Ascending aorta (tissue), 2 donors: ENCODE measurements at regions not wholly inside any gene's neighbourhood (a gene's known extent, or its start where the extent isn't known, plus 50 kb on each side); places are given as distances from the start of the nearest gene placed in this dataset.

Experiments
- DNase-seq, 2 donors: peaks; one replicate each; pipeline ENCODE4 v3.0.0-alpha.2; 2019; ENCODE audit warnings: low spot score in 2 of 2
- H3K27ac ChIP-seq, 2 donors: fragments of 200-600 bp; sonication (generic); one replicate each; pipeline ENCODE4 v1.5.1; 2016 to 2017; ENCODE audit warnings: mild to moderate bottlenecking in 1 of 2
- H3K27me3 ChIP-seq: fragments of 200-600 bp; sonication (generic); one replicate; pipeline ENCODE4 v1.5.1; 2017
- H3K36me3 ChIP-seq, 2 donors: fragments of 200-600 bp; sonication (generic); one replicate each; pipeline ENCODE4 v1.5.1; 2016
- H3K4me1 ChIP-seq, 2 donors: fragments of 200-600 bp; sonication (generic); one replicate each; pipeline ENCODE4 v1.5.1; 2016 to 2017; ENCODE audit warnings: mild to moderate bottlenecking in 1 of 2
- H3K4me3 ChIP-seq, 2 donors: fragments of 200-600 bp; sonication (generic); one replicate each; pipeline ENCODE4 v1.5.1; 2016 to 2017; ENCODE audit warnings: mild to moderate bottlenecking in 1 of 2
- H3K9me3 ChIP-seq, 2 donors: fragments of 200-600 bp; sonication (generic); one replicate each; pipeline ENCODE4 v1.5.1; 2016
- CTCF ChIP-seq, 3 experiments: fragments of 200-600 bp in 2 of 3; fragments of 450-650 bp in 1 of 3; sonication (generic) in 2 of 3; IDR thresholded peaks; one replicate each; pipeline ENCODE4 v1.5.1; 2016 to 2019; ENCODE audit warnings: antibody characterized with exemption in 3 of 3, mild to moderate bottlenecking in 1 of 3, moderate library complexity in 1 of 3
- intact Hi-C: fragments of 100-400 bp; cut with DNase I; formaldehyde crosslinking; loops from one replicate; pipeline ENCODE4 v1.15.1; 2023

DNA sequence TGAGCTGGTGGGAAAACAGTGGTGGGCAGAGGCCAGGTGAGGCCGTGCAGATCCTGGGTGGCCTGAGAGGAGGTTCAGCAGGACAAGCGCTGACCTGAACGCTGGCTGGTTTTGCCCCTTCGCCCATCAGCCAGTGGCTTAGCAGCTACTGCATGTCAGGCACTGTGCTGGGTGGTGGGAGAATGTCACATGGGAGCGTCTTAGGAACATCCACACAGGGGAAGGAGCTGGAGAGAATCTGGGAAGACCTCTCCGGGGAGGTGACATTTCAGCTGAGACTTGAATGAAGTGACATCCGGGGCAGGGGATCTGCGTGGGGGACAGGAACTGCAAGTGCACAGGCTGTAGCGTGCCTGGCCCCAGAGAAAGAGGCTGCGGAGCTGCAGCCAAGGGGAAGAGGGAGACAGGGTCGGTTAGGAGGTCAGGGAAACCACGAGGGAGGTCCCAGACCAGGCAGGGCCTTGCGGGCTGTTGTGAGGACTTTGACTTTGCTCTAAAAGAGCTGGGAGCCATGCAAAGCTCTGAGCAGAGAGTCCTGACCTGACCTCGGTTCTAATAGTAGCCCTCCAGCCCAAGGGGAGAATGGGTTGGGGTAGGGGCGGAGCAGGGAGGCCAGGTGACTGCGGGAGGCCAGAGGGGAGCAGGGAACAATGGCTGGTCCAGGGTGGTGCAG is 156.8 kb upstream of the PTPN1 start:
- no peaks in the 10 kb centered on the region for H3K36me3 ChIP-seq
- no peaks in the 10 kb centered on the region for H3K4me1 ChIP-seq
- H3K4me3 ChIP-seq: no peak overlapping the region
- no peak for TF ChIP-seq CTCF (IDR thresholded peaks at IDR 0.05)
- H3K27me3 ChIP-seq: no peaks in the 10 kb centered on the region
- no peak for DNase-seq
- no peaks in the 10 kb centered on the region for H3K9me3 ChIP-seq
- intact Hi-C loops: no loop called here
- H3K27ac ChIP-seq: no peak overlapping the region

DNA sequence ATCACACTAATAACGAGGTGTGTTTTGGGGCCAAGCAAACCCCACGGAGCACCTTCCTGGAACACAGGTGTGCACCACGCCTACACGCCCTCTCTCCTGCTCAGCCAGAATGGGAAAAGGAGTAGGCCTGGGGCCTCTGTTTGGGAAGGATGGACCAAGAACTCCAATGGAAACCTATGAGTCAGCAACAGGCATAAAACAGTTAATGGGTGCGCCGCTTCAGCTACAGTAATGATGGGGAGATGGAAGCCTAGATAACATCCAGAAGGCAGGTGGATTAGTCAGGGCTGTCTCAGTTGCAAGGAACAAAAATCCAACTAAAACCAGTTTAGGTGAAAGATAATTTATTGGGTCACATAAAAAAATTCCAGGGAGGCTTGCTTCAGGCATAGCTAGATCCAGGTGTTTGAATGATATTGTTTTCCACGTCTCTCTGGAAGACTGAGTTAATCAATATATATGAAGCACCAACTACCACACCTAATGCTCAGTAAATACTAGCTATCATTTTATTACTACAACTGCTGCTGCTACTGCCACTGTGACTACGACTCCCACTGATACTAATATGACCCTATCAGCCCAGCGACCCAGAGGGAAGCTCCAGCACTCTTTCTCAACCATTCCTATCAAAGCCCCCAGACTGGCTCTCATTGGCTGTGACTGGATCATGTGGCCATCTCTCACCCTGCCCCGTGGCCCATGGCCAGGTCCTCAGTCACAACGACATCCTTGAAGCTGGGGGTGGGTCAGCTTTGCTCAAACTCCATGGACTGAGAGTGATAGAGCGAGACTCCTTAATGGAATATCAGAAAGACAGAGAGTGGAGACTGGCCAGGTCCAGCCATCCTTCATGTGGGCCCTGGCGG is 155.2 kb upstream of the PTPN1 start:
- Histone ChIP-seq H3K4me1 (no peaks in the 10 kb centered on the region), H3K4me3 (no peak overlapping the region), H3K9me3 (no peaks in the 10 kb centered on the region), H3K27ac (no peak overlapping the region), H3K36me3 (no peaks in the 10 kb centered on the region), H3K27me3 (no peaks in the 10 kb centered on the region)
- no peak for TF ChIP-seq CTCF (IDR thresholded peaks at IDR 0.05)
- no peak for DNase-seq
- intact Hi-C loops: no loop called here

GRCh38 chr20:50355590-50356524 is 154.3 kb upstream of the PTPN1 start:
- Histone ChIP-seq H3K4me1 (no peaks in the 10 kb centered on the region), H3K27me3 (no peaks in the 10 kb centered on the region), H3K4me3 (no peak overlapping the region), H3K9me3 (no peaks in the 10 kb centered on the region), H3K36me3 (no peaks in the 10 kb centered on the region), H3K27ac (no peak overlapping the region)
- intact Hi-C loops: no loop called here
- no peak for TF ChIP-seq CTCF (IDR thresholded peaks at IDR 0.05)
- DNase-seq: no peak

DNA sequence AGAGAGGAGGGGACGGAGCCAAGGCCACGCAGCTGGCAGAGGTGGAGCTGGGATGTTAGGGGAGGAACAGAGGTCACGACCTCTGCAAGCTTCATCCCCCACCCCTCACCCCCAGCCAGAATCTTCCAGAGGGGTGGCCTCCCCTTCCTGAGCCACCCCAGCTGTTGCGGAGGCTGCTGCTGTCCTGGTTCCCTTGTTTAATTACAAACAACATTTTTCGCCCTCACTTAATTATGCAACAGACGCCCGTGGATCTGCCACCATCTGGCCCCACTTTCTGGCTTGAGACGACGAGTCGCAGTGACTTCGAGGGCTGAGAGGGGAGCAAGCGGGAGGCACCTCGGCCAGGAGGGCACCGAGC is 153.7 kb upstream of the PTPN1 start:
- Histone ChIP-seq H3K4me3 (no peak overlapping the region), H3K4me1 (no peaks in the 10 kb centered on the region), H3K27me3 (no peaks in the 10 kb centered on the region), H3K27ac (no peak overlapping the region), H3K9me3 (no peaks in the 10 kb centered on the region), H3K36me3 (no peaks in the 10 kb centered on the region)
- intact Hi-C loops: no loop called here
- DNase-seq: no peak
- no peak for TF ChIP-seq CTCF (IDR thresholded peaks at IDR 0.05)

DNA sequence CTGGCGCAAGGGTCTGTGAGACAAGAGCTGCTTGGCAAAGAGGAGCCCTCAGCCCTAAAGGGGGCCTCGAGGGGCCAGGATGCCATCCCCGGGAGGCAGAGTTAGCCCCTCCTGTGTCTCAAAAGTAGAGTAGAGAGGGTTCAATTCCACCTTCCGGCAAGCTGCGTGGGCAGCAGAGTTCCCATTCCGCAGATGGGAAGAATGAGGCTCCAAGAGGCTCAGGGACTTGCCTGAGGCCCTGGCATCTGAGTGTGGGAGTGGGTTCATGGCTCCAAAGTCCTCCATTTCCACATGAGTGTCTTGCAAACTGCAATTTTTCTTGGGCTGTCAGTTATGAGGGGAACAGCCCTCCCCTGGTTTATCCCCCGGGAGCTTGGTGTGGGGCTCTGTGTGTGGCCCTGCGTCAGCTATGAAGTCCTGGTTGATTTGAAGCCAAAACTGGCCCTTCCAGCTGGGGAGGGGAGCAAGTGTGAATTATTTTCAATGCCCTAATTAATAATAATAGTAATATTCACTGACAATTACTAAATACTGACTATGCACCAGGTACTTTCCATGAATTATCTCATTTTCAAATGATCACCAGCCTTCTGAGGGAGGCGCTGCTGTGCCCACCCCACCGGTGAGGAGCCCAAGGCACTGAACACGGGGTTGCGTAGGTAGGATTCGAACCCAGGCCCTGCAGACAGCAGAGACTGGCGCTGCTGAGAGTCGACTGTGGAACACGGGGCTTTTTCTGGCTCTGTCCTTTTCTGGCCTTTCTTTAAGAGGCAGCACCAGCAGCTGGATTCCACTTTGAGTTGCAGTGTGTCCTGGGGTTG is 153.0 kb upstream of the PTPN1 start:
- intact Hi-C loops: no loop called here
- Histone ChIP-seq H3K36me3 (no peaks in the 10 kb centered on the region), H3K27me3 (no peaks in the 10 kb centered on the region), H3K27ac (no peak overlapping the region), H3K4me3 (no peak overlapping the region), H3K9me3 (no peaks in the 10 kb centered on the region), H3K4me1 (no peaks in the 10 kb centered on the region)
- TF ChIP-seq CTCF (IDR thresholded peaks at IDR 0.05): no peak
- DNase-seq: no peak
